ENCODE measurements at regions not wholly inside any gene's neighbourhood (a gene's known extent, or its start where the extent isn't known, plus 50 kb on each side); places are given as distances from the start of the nearest gene placed in this dataset.

- TF ChIP-seq, protein P1, sequence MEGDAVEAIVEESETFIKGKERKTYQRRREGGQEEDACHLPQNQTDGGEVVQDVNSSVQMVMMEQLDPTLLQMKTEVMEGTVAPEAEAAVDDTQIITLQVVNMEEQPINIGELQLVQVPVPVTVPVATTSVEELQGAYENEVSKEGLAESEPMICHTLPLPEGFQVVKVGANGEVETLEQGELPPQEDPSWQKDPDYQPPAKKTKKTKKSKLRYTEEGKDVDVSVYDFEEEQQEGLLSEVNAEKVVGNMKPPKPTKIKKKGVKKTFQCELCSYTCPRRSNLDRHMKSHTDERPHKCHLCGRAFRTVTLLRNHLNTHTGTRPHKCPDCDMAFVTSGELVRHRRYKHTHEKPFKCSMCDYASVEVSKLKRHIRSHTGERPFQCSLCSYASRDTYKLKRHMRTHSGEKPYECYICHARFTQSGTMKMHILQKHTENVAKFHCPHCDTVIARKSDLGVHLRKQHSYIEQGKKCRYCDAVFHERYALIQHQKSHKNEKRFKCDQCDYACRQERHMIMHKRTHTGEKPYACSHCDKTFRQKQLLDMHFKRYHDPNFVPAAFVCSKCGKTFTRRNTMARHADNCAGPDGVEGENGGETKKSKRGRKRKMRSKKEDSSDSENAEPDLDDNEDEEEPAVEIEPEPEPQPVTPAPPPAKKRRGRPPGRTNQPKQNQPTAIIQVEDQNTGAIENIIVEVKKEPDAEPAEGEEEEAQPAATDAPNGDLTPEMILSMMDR (IDR thresholded peaks at IDR 0.05; ENCODE audit: unreplicated experiment): no peak
- H3K4me1 Mint-ChIP-seq (ENCODE audit: insufficient read depth, unreplicated experiment): peaks cover 18% of the 10 kb centered on the region
- H3K4me3 Mint-ChIP-seq (ENCODE audit: unreplicated experiment): no peak overlapping the region
- DNase-seq (ENCODE audit: unreplicated experiment): no peak
- H3K36me3 Mint-ChIP-seq (ENCODE audit: insufficient read depth, unreplicated experiment): no peaks in the 10 kb centered on the region
- H3K27me3 Mint-ChIP-seq (ENCODE audit: insufficient read depth, unreplicated experiment): no peaks in the 10 kb centered on the region
- no peak overlapping the region for H3K27ac Mint-ChIP-seq (ENCODE audit: low read depth, unreplicated experiment)
- no TSS peak for BruUV-seq (replicated peaks)
- no peaks in the 10 kb centered on the region for H3K9me3 Mint-ChIP-seq (ENCODE audit: unreplicated experiment)
- CTCF ChIA-PET: interaction anchor here (0.9 to 1.3 kb wide), 2 partner anchors 20 to 82 kb away, joined by 3 read pairs; no protein-coding TSS in a partner anchor
- POLR2A ChIA-PET: no interaction called here
- intact Hi-C loops (cut with micrococcal nuclease): no loop called here
Observed at GRCh38 chr11:130526846-130527245, 78.4 kb downstream of the ADAMTS15 start.

DNA sequence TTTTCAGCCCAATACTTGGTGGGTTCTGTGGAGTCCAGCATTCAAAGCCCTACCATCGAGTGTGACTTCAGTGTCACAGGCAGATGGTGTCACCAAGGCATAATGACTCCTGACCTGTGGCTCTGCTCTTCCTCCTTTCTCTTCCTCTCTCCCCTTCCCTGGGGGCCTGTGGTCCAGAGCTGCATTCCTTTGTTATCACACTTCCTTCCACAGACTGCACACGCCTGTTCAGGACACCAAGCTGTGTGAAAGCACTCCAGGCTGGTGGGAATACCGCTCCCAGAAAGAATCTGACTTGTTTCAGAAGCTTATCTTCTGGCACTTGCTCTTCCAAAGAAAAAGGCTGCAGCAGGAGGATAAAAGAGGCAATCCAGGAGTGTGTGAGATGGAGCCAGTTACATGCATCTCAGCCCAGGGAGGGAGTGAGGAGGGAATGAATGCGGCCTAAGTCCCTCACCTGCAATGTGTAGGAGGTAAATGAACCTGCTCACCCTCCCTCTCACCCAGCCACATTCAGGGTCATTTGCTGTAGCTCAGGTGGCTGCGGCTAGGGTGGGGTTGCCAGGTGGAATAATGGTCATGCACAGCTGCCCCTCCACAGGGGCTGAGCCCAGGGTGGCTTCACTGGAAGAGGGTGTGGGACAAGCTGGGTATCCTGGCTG, 79.3 kb downstream of the ADAMTS15 start:
- no peak for DNase-seq (ENCODE audit: unreplicated experiment)
- no peak overlapping the region for H3K4me3 Mint-ChIP-seq (ENCODE audit: unreplicated experiment)
- POLR2A ChIA-PET: no interaction called here
- H3K4me1 Mint-ChIP-seq (ENCODE audit: insufficient read depth, unreplicated experiment): peaks cover 11% of the 10 kb centered on the region
- peak overlapping the region; percentile 55 for H3K27ac Mint-ChIP-seq (ENCODE audit: low read depth, unreplicated experiment)
- no peaks in the 10 kb centered on the region for H3K36me3 Mint-ChIP-seq (ENCODE audit: insufficient read depth, unreplicated experiment)
- CTCF ChIA-PET: interaction anchor here (0.6 to 1.3 kb wide), 4 partner anchors 20 to 935 kb away, joined by 3 to 5 read pairs (median 3); no protein-coding TSS in a partner anchor
- BruUV-seq (replicated peaks): no TSS peak
- TF ChIP-seq, protein P1 (IDR thresholded peaks at IDR 0.05; ENCODE audit: unreplicated experiment): no peak
- no peaks in the 10 kb centered on the region for H3K9me3 Mint-ChIP-seq (ENCODE audit: unreplicated experiment)
- intact Hi-C loops (cut with micrococcal nuclease): no loop called here
- H3K27me3 Mint-ChIP-seq (ENCODE audit: insufficient read depth, unreplicated experiment): no peaks in the 10 kb centered on the region

DNA sequence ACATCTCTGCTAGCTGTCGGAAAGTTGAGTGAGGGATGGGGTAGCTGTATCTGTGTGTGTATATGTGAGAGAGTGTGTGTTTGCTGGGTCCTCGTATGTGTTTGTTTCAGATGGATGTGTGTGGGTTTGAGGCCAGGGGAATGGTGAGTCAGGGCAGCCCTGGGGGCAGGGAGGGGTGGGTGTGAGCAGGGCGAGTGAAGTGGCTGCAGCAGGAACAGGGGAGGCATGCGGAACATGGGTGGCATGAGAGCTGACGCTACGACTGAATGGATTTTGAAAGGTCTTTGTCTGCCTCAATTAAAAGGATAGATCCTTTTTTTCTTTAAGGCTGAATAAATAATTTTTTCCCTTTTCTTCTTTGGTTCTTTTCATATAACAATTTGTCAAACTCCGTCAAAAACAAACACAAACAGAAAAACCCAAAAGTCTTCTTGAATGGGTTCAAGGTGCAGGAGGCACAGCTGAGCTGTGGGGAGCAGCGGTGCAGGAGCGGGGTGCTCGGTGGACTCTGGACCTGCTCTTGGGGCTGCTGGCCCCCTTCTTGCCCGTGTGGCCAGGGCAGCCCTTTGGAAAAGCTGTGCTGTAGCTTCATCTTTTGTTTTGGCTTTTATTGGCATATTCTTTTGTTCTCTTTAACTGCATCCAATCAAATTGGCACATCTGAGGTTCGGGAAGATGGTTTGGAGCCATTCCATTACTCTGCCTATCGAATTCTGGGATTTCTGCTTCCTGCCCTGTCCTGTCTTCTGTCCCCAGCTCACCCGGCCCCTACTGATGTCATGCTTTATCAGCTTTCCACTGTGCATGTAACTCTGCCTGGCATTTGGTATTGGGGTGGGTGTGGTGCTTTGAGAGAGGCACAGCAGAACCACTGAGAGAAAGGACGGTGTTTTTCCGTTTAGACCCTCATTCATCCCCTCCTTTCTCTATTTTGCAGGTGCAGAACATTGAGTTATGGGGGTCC, 80.1 kb downstream of the ADAMTS15 start:
- peaks cover 11% of the 10 kb centered on the region for H3K4me1 Mint-ChIP-seq (ENCODE audit: insufficient read depth, unreplicated experiment)
- intact Hi-C loops (cut with micrococcal nuclease): no loop called here
- H3K9me3 Mint-ChIP-seq (ENCODE audit: unreplicated experiment): no peaks in the 10 kb centered on the region
- POLR2A ChIA-PET: no interaction called here
- no peak for DNase-seq (ENCODE audit: unreplicated experiment)
- H3K27me3 Mint-ChIP-seq (ENCODE audit: insufficient read depth, unreplicated experiment): no peaks in the 10 kb centered on the region
- no peaks in the 10 kb centered on the region for H3K36me3 Mint-ChIP-seq (ENCODE audit: insufficient read depth, unreplicated experiment)
- BruUV-seq (replicated peaks): no TSS peak
- peak overlapping the region; percentile 55 for H3K27ac Mint-ChIP-seq (ENCODE audit: low read depth, unreplicated experiment)
- H3K4me3 Mint-ChIP-seq (ENCODE audit: unreplicated experiment): no peak overlapping the region
- TF ChIP-seq, protein P1 (IDR thresholded peaks at IDR 0.05; ENCODE audit: unreplicated experiment): no peak
- CTCF ChIA-PET: interaction anchor here (0.5 to 0.7 kb wide), 5 partner anchors 39 to 1218 kb away, joined by 3 to 5 read pairs (median 3); no protein-coding TSS in a partner anchor

- Mint-ChIP-seq H3K4me3 (ENCODE audit: unreplicated experiment) (no peak overlapping the region), H3K27ac (ENCODE audit: low read depth, unreplicated experiment) (no peak overlapping the region), H3K4me1 (ENCODE audit: insufficient read depth, unreplicated experiment) (peaks cover 11% of the 10 kb centered on the region), H3K36me3 (ENCODE audit: insufficient read depth, unreplicated experiment) (no peaks in the 10 kb centered on the region), H3K9me3 (ENCODE audit: unreplicated experiment) (no peaks in the 10 kb centered on the region), H3K27me3 (ENCODE audit: insufficient read depth, unreplicated experiment) (no peaks in the 10 kb centered on the region)
- TF ChIP-seq, protein P1 (IDR thresholded peaks at IDR 0.05; ENCODE audit: unreplicated experiment): no peak
- POLR2A ChIA-PET: no interaction called here
- CTCF ChIA-PET: interaction anchor here (0.6 kb wide), 2 partner anchors 40 to 83 kb away, joined by 3 read pairs; no protein-coding TSS in a partner anchor
- no TSS peak for BruUV-seq (replicated peaks)
- intact Hi-C loops (cut with micrococcal nuclease): no loop called here
- no peak for DNase-seq (ENCODE audit: unreplicated experiment)
Observed at GRCh38 chr11:130529366-130529765, 80.9 kb downstream of the ADAMTS15 start.

Data from MCF 10A (cell line).